CD4-positive, alpha-beta T cell treated with Interleukin-17A for 4 hours (primary cell): ENCODE measurements at regions not wholly inside any gene's neighbourhood (a gene's known extent, or its start where the extent isn't known, plus 50 kb on each side); places are given as distances from the start of the nearest gene placed in this dataset.

ENCODE experiments used
- DNase-seq: peaks from one replicate; pipeline ENCODE4 v3.0.0-alpha.2; 2020; ENCODE audit warnings: mixed read lengths

DNA sequence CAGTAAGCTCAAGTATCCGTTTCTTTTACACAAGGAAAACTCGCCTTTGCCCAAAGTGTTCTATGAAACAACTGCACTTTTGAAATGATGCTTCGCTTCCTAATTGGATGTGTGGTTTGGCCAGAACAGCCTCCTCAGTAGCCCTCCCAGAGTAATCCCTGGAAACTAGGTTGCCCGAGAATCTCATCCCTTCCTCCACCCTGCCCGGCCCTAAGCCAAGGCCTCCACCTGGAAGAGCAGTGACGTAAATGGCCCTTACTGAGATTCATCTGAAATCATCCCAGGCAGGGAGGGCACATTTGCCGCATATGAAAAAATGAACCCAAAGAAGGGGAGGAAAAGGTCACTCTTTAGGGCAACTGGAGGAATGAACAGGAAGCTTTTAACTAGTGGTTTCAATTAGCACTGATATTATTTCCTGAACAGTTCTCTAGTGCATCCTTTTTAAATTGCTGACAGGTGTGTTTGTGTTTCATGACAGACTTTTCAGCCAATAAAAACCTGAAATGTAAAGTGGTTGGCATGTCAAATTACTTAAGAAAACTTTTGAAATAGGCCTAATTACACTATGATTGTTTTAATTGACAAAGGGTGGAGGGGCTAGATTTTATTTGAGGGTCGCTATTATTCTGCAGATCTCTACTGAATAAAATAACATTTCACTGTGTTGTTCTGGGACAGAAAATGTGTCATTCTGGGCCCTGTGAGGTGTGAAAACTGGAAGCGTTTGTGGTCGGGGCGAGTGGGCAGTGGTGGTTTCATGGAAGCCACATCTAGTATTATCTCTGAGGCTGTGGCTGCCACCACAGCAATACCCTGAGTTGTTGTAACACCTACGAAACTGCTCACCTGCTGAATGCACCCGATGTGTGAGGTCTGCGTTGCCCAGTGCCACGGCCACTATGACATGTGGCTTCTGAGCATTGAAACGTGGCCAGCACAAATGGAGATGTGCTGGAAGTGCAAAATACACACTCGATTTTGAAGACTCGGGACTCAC is 112.1 kb downstream of the ZIC5 start:
- DNase-seq, result no peak

- no peak for DNase-seq
Measured at GRCh38 chr13:99857738-99858137, 113.8 kb downstream of the ZIC5 start.

- DNase-seq, result no peak
Measured at GRCh38 chr13:99855526-99856420, 115.8 kb downstream of the ZIC5 start.

DNA sequence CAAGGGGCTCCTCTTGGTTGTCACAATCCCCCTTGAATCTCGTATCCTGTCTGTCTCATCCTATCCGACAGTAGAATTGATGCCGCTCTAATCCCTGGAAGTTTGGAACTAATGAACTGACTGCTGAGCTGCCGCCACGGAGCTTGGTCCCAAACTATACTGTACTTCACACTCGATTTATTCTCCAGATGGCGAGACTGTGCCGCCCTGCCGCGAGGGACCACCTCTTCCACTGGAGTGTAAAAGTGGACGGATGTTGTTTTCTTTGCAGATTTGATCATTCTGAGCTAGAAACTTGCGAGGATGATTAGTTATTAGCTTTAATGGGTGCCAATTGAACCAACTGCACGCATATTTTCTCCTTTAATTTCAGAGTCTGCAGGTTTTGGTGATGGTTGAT is 117.2 kb downstream of the ZIC5 start:
- no peak for DNase-seq

- DNase-seq, result no peak
Measured at GRCh38 chr13:99847318-99847750, 124.2 kb downstream of the ZIC5 start.

DNA sequence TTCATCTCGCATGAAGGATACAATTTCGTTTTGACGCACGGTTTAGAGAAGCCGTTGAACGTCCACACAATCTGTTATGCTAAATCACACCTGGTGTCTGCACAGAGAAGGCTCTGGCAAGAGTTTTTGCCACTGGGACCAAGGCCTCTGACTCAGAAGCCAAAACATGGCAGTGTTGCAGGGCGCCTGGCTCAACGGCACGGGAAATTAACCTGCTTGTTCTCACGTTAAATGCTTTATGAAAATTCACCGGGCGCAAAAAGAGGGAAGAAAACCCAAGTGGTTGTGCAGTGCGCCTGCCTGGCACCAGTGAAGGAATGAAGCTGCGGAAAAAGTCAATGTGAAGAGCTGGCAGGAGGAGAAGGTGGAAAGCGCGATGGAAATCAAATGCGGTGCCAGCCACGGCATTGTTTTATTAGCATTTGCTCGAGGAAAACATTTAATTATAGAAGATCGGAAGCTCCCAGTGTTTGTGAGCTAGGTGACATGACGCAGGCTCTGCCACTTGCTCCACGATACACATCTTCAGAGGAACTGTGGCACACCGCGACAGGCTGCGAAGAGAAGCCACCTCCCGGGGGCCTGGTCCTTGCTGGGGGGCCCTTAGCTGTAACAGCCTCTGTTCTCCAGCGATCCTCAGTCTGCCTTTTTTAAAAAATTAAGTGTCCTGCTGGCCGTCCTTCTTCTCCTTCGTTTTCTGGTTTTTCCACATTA is 126.2 kb downstream of the ZIC5 start:
- DNase-seq, result no peak

GRCh38 chr13:99844421-99844820 is 127.1 kb downstream of the ZIC5 start:
- no peak for DNase-seq

DNA sequence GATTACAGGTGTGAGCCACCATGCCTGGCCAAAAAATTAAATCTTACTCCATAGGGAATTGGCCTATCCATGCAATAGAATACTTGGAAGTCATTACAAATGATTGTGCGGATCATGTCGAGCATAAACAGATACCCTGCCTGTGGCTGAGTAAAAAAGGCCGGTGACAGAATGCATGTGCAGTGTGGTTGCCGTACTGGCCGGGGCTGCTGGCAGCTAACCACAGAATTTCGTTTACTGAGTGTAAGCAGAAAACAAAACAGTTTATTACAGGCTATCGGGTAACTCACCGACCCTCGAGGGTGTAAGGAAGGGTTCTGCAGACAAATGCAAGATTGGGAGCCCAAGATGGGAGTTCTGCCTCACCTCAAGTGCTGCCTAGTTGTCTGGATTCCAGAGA is 127.7 kb downstream of the ZIC5 start:
- no peak for DNase-seq

- DNase-seq, result no peak
Measured at GRCh38 chr13:99842405-99842804, 129.2 kb downstream of the ZIC5 start.

DNA sequence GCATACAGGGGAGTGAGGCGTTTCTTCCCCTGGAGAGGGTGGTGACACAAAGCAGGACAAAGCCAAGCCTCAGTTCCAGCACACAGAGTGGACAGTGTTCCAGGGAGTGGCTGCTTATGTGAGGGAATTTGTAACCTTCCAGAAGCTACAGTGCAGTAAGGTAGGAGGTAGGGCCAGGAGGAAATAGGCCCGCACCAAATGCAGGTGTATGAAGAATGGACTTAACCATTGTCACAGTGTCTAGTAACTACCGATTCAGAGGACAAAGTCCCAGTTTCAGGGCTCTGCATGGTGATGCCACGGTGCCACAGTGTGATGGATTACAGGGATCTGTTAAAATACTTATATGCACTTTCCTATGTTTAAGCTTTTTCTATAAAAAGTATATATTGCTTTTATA is 135.3 kb downstream of the ZIC5 start:
- no peak for DNase-seq

DNA sequence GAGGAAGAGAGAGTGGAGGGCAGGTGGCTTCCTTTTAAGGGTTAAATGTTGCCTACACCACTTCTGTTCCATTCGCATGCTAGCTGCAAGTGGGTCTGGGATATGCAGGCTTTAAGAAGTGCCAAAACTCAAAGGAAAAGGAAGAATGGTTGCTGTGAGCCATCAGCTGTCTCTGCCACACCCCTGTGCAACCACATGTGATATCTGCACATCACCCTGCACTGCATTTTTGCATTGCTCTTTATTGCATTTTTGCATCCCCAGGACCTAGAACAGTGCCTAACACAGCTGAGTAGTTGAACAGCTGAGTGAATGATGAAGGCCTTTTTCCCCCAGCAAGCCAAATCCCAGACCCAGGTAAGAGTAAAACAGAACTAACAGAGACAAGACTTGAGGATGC is 136.1 kb downstream of the ZIC5 start:
- no peak for DNase-seq

- no peak for DNase-seq
Measured at GRCh38 chr13:99834246-99834645, 137.3 kb downstream of the ZIC5 start.

- DNase-seq, result no peak
Measured at GRCh38 chr13:99832347-99832746, 139.2 kb downstream of the ZIC5 start.

- DNase-seq, result no peak
Measured at GRCh38 chr13:99830931-99831330, 140.6 kb downstream of the ZIC5 start.

- no peak for DNase-seq
Measured at GRCh38 chr13:99829593-99830239, 141.9 kb downstream of the ZIC5 start.

DNA sequence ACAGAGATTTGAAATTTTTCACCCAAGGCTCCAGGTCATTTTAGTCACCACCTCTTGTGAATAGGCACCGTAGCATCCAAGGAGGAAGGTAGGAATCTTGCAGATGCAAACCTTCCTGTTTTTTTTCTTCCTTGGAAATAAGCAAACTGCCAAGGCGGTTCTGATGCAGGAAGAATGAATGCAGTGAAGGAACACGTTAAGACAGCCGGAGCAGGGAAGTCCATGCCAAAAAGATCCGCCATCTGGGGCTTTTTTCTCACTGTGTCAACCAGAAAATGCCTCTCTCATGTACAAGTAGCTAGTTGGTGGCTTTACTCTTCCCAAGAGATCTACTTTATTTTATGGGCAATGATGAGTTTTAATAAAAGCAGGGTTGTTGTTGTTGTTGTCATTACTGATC is 142.4 kb downstream of the ZIC5 start:
- DNase-seq, result no peak

DNA sequence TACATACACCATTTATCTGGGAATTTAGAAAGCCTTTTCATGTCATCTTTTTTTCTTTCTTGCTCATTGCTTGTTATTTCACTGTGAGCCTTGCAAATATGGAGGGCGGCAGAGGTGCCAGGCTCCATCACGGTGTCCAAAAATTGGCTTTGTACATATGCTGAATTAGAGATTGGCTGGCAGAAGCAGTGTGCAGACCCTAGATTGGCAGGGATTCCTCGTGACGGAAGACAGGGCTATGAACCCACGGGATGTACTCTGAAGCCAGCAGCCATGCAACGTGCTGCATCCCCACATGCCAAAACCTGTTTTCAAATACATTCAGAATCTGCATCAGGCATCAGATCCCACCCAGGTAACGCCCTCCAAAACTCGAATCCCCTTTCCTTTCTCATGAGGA is 142.8 kb downstream of the ZIC5 start:
- no peak for DNase-seq

DNA sequence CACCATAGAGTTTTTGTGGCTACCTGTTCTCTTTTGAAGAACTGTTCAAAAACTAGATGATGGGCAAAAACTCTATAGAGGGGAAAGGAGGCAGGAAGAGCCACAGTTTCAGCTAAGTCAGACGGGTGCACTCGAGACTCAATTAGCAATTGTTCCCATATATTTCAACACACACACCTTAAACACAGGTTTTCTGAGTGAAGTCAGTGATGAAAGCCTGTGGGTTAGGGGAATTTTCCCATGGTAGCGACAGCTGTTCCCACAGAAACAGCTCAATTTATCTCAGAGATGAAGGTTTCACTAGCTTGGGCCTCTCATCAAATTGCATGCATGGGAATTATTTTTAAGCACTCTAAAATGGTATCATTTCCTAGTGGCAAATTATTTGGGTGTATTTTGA is 143.4 kb downstream of the ZIC5 start:
- DNase-seq, result no peak

DNA sequence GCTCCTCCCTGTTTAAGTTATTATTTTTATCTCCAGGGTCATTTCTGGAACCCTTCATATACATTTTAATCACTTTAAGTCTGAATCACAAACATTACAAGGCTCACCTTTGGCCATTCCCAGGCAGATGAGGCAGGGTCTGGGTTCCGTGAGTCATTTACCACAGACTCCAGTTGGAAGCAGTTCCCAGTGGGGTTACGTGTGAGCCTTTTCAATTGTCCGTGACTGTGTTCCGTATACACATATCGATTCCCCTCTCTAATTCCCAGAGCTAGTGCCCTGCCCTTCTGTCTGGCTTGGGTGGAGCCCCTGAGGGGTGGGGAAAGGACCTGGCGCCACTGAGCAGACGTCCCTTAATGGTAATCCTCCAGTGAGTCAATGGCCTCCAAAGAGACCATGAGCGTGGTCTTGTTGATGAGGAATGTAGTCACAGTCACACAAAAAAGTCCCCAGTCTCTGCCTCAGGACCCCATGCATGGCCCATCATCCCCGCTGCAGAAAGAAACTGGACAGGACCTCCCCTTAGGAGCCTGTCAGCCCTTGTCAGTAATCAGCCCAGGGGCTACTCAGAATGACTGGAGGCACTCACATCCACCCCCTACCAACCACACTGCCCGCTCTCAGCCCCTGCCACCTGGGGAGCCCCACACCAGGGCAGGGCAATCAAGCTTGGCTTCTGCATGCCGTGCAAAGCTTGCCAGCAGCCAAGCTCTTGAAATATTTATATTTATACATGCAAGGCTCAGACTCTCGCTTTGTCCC is 144.4 kb downstream of the ZIC5 start:
- DNase-seq, result no peak

- no peak for DNase-seq
Measured at GRCh38 chr13:99823961-99824360, 147.6 kb downstream of the ZIC5 start.

DNA sequence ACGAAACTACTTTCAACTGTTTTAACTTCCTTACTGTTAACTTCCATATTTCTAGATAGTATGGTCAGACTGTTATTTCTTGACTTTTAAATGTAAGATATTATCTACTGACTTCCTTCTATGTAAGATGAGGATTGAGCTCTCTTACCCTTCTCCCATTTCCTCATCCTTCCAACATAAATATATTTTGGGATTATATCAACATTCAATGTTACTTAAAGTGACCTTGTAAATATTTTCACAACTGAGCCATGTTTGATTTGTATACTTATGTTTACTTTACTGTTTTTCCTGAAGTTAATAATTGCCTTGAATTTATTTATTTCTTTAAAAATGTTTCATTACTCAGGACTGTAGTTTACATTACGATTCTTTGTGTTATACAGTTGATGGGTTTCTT is 148.7 kb downstream of the ZIC5 start:
- DNase-seq, result no peak

DNA sequence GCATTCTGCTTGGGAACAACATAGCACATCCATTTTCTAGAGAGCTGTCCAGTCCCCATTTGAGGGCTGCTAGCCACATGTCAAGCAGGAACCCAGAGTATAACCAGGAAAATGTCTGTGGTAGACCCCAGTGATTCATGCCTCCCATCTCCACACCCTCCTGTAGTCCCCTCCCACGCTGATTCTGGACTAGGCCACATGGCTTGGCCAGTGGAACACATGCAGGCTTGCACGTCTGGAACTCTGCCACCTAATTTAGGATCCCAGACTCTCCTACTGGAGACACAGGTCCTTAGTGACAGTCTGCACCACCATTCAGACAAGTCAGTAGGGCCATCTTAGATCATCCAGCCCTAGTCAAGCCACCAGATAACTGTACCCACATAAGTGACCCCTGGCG is 149.8 kb downstream of the ZIC5 start:
- no peak for DNase-seq
